SKM-1 treated with dmso at 0.1 percent for 144 hours (cell line): ENCODE measurements at regions not wholly inside any gene's neighbourhood (a gene's known extent, or its start where the extent isn't known, plus 50 kb on each side); places are given as distances from the start of the nearest gene placed in this dataset.

Experiments
- DNase-seq: peaks from one replicate; lab custom pipeline; 2025; ENCODE audit not compliant: unreplicated experiment; lab: John Stamatoyannopoulos, UW

GRCh38 chr7:22008087-22008486 is 62.4 kb upstream of the CDCA7L start:
- DNase-seq = no peak

DNA sequence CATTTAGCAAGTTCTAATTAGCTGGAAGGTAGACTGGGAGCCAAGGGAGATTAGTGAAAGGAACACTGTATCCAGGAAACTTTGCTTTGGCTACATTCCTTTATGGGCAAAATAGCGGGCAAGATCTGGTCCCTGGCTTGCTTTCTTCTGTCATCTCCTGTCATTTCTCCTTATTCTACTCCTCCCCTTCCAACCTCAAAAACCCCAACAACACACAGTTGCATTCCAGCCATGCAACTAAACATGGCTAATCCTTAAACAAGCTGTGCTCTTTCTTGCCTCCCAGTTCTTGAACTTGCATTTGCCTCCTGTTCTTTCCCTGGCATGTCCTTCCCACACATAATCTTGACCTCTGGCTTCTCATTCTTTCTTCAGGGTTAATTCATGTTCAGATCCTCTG is 59.5 kb upstream of the CDCA7L start:
- DNase-seq = no peak

DNA sequence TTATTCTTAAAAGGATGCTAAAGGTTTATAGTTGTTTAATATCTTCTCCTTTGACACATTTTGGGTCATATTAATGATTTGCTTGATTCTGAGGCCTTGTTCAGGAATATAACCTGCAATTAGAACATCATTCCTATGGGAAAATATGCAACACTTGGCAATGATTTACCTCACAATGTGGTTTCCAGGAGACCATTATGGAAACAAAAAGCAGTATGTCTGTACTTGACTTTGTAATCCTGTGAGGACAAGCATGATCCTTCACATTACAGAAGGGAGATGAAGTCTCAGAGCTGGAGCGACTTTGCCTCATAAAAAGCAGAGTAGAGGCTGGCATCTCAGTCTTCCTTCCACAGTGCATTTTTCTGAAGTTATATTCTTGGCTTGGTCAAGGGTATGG is 57.0 kb upstream of the CDCA7L start:
- DNase-seq = no peak

GRCh38 chr7:22001345-22002004 is 55.8 kb upstream of the CDCA7L start:
- DNase-seq = peak; percentile 60

DNA sequence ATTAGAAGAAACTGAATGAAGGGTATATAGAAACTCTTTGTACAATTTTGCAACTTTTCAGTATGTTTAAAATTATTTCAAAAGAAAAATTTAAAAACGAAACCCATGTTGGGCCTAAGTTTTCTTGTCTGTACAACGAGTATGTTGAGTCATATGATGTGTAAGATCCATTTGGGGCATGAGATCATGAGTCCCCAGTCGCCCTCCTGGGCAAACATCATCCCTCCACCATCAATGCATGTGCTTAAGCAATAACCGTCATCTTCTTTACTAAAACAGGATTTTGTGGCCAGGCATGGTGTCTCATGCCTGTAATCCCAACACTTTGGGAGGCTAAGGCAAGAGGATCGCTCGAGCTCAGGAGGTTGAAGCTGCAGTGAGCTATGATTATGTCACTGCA is 54.2 kb upstream of the CDCA7L start:
- DNase-seq = no peak

DNA sequence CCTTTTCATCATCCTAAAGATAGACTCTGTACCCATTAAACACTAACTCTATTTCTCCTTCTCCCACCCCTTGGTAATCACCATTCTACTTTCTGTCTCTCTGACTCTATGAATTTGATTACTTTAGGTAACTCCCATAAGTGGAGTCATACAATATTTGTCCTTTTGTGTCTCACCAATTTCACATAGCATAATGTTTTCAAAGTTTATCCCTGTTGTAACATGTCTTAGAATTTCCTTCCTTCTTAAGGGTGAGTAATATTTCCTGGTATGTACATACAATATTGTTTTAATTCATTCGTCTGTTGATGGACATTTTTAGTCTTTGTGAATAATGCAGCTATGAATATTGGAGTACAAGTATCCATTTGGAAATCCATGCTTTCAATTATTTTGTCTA is 50.9 kb upstream of the CDCA7L start:
- DNase-seq = no peak
